Common myeloid progenitor, CD34-positive (primary cell): ENCODE measurements at regions not wholly inside any gene's neighbourhood (a gene's known extent, or its start where the extent isn't known, plus 50 kb on each side); places are given as distances from the start of the nearest gene placed in this dataset.
"Not testable (repeated sequence)": the region's sequence is repeated elsewhere in the genome, so short reads cannot be mapped to it uniquely, and the experiment has no call there.

ENCODE experiments used
- CTCF ChIA-PET: fragments of 350-600 bp; sonication (Branson Sonifier 250); formaldehyde crosslinking; loops from one replicate; lab custom pipeline; 2021; ENCODE audit warnings: antibody characterized with exemption; lab: Charles Lee
- POLR2A ChIA-PET: fragments of 350-600 bp; sonication (Branson Sonifier 250); formaldehyde crosslinking; loops from one replicate; lab custom pipeline; 2021; ENCODE audit warnings: antibody characterized with exemption; lab: Charles Lee
- DNase-seq, 3 donors: peaks; one replicate each; pipeline versions ENCODE4 v3.0.0 to v3.0.0-alpha.2; 2013
- H3K27ac ChIP-seq, 2 experiments: 1 replicate in 1 of 2; 2 replicates in 1 of 2; pipeline ENCODE4 v1.7.0; 2013; ENCODE audit warnings: inconsistent platforms in 2 of 2, low read length in 2 of 2, mild to moderate bottlenecking in 2 of 2, low read depth in 1 of 2, moderate library complexity in 1 of 2; ENCODE audit not compliant: severe bottlenecking in 2 of 2, insufficient read depth in 1 of 2, poor library complexity in 1 of 2
- H3K27me3 ChIP-seq, 5 experiments: replicated peaks in 2 of 5; 1 replicate in 3 of 5; 2 replicates in 2 of 5; pipeline versions ENCODE4 v1.6.1 to v1.7.0; 2013; ENCODE audit warnings: low read length in 4 of 5, mild to moderate bottlenecking in 2 of 5, moderate library complexity in 2 of 5, inconsistent platforms in 1 of 5; ENCODE audit not compliant: insufficient read depth in 5 of 5, control insufficient read depth in 4 of 5
- H3K36me3 ChIP-seq, 4 experiments: 1 replicate in 2 of 4; 2 replicates in 2 of 4; pipeline versions ENCODE4 v1.6.1 to v1.7.0; 2013; ENCODE audit warnings: low read length in 3 of 4, control low read depth in 1 of 4, mild to moderate bottlenecking in 1 of 4; ENCODE audit not compliant: control insufficient read depth in 4 of 4, insufficient read depth in 4 of 4
- H3K4me1 ChIP-seq, 4 experiments: 1 replicate in 3 of 4; 2 replicates in 1 of 4; pipeline versions ENCODE4 v1.6.1 to v1.7.1; 2013; ENCODE audit warnings: low read length in 3 of 4, mild to moderate bottlenecking in 3 of 4, control low read depth in 1 of 4, inconsistent platforms in 1 of 4, moderate library complexity in 1 of 4; ENCODE audit not compliant: control insufficient read depth in 4 of 4, insufficient read depth in 4 of 4; ENCODE audit errors: control extremely low read depth in 1 of 4
- H3K4me3 ChIP-seq, 7 experiments: 1 replicate in 4 of 7; 2 replicates in 3 of 7; pipeline versions ENCODE4 v1.5.1 to v1.7.0; 2013; ENCODE audit warnings: mild to moderate bottlenecking in 7 of 7, low read length in 6 of 7, moderate library complexity in 6 of 7, inconsistent platforms in 2 of 7, low read depth in 2 of 7, control low read depth in 1 of 7; ENCODE audit not compliant: insufficient read depth in 4 of 7, control insufficient read depth in 1 of 7; ENCODE audit errors: extremely low read depth in 1 of 7
- H3K9me3 ChIP-seq, 5 experiments: 1 replicate in 4 of 5; 2 replicates in 1 of 5; pipeline versions ENCODE4 v1.6.1 to v1.7.1; 2013; ENCODE audit warnings: low read length in 4 of 5, mild to moderate bottlenecking in 2 of 5, inconsistent platforms in 1 of 5, low read depth in 1 of 5, moderate library complexity in 1 of 5; ENCODE audit not compliant: control insufficient read depth in 4 of 5, insufficient read depth in 2 of 5; ENCODE audit errors: control extremely low read depth in 1 of 5
- WGBS: methylation state at CpG from one replicate; pipeline ENCODE4 v1.1.5; 2013; ENCODE audit not compliant: insufficient coverage; 5-methylcytosine and 5-hydroxymethylcytosine counted together

DNA sequence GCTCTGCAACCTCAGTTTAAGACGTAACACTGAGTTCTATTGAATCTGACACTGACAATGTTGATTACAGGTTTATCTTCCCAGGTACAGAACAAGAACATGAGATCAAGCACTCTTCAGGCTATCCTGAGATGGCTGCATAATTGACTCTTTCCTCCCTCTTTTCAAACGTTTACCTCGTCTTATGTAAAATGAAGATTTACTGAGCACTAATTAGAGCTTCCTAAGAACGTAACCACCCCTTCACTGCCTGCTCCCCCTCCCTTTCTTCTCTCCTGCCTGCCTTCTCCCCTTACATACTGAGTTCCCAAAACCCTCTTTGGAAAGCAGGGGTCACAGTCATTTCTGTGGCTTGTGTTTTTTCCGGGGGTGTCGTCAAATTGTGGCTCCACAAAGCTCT is 86.2 kb upstream of the ADCY2 start:
- DNase-seq, H3K9me3 ChIP-seq, H3K36me3 ChIP-seq, POLR2A ChIA-PET, H3K27me3 ChIP-seq, CTCF ChIA-PET, H3K4me1 ChIP-seq, H3K27ac ChIP-seq, H3K4me3 ChIP-seq: not testable (repeated sequence)
- 43% methylated on average over 3 of the region's 6 CpGs for WGBS

DNA sequence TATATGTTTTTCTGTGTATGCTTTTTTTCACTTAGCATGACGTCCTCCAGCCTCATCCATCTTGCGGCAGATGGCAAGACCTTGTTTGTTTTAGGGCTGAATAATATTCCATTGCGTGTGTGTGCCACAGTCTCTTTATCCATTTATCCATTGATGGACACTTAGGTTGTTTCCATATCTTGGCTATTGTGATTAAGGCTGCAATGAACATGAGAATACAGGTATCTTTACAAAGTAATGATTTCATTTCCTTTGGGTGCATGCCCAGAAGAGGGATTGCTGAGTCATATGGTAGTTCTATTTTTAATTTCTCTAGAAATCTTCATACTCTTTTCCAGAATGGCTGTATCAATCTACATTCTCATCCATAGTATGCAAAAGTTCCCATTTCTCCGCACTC is 85.3 kb upstream of the ADCY2 start:
- H3K27ac ChIP-seq, H3K4me1 ChIP-seq, DNase-seq, H3K27me3 ChIP-seq, H3K36me3 ChIP-seq, H3K4me3 ChIP-seq, POLR2A ChIA-PET, H3K9me3 ChIP-seq, CTCF ChIA-PET: not testable (repeated sequence)
- 100% methylated on average over 1 of the region's 4 CpGs for WGBS

- 73% methylated on average over 2 of the region's 2 CpGs for WGBS
- POLR2A ChIA-PET, result no interaction called here
- H3K9me3 ChIP-seq, result no peaks in the 10 kb centered on the region
- H3K27ac ChIP-seq, result no peak overlapping the region
- CTCF ChIA-PET, result no interaction called here
- DNase-seq, result no peak
- H3K4me1 ChIP-seq, result no peaks in the 10 kb centered on the region
- peaks cover 0 to 4% (median 0%) of the 10 kb centered on the region in 5 experiments for H3K27me3 ChIP-seq
- no peaks in the 10 kb centered on the region for H3K36me3 ChIP-seq
- no peak overlapping the region for H3K4me3 ChIP-seq
Observed at GRCh38 chr5:7315118-7315517, 80.8 kb upstream of the ADCY2 start.

GRCh38 chr5:7317751-7318150 is 78.2 kb upstream of the ADCY2 start:
- H3K36me3 ChIP-seq, result no peaks in the 10 kb centered on the region
- 86% methylated on average over 2 of the region's 2 CpGs for WGBS
- ChIA-PET POLR2A (no interaction called here), CTCF (interaction anchor here (0.8 kb wide), 1 partner anchor 10 kb away, joined by 3 read pairs; no protein-coding TSS in a partner anchor)
- no peak overlapping the region for H3K4me3 ChIP-seq
- DNase-seq, result no peak
- no peak overlapping the region for H3K27ac ChIP-seq
- H3K4me1 ChIP-seq, result no peaks in the 10 kb centered on the region
- peaks cover 0 to 4% (median 0%) of the 10 kb centered on the region in 5 experiments for H3K27me3 ChIP-seq
- no peaks in the 10 kb centered on the region for H3K9me3 ChIP-seq

GRCh38 chr5:7320701-7321301 is 75.1 kb upstream of the ADCY2 start:
- peaks cover 0 to 4% (median 0%) of the 10 kb centered on the region in 5 experiments for H3K27me3 ChIP-seq
- CTCF ChIA-PET, result no interaction called here
- H3K4me1 ChIP-seq, result no peaks in the 10 kb centered on the region
- H3K27ac ChIP-seq, result no peak overlapping the region
- no peaks in the 10 kb centered on the region for H3K36me3 ChIP-seq
- H3K4me3 ChIP-seq, result no peak overlapping the region
- 79% methylated on average over 2 of the region's 2 CpGs for WGBS
- no peak for DNase-seq
- POLR2A ChIA-PET, result no interaction called here
- no peaks in the 10 kb centered on the region for H3K9me3 ChIP-seq

DNA sequence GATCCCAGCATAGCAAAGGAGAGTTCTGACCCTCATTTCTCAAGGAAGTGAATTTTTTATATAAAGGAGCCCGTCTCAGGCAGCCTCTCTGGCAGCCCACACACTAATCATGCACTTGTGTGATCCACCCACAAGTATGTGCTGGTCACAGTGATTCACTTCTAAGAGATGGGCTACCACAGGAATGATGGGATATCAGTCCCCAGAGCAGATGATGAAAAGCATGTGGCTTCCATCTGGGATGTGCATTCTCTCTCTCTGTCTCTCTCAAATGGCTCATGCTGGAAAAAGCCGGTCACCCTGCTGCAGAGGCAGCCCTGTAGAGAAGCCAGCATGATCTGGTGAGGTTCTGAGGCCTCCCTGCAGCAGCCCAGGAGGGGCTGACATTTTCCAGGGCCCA is 74.2 kb upstream of the ADCY2 start:
- peaks cover 0 to 2% (median 0%) of the 10 kb centered on the region in 5 experiments for H3K27me3 ChIP-seq
- H3K36me3 ChIP-seq, result no peaks in the 10 kb centered on the region
- H3K4me3 ChIP-seq, result no peak overlapping the region
- DNase-seq, result no peak
- no peaks in the 10 kb centered on the region for H3K4me1 ChIP-seq
- POLR2A ChIA-PET, result no interaction called here
- 100% methylated on average over 1 of the region's 2 CpGs for WGBS
- H3K27ac ChIP-seq, result no peak overlapping the region
- CTCF ChIA-PET, result no interaction called here
- no peaks in the 10 kb centered on the region for H3K9me3 ChIP-seq

DNA sequence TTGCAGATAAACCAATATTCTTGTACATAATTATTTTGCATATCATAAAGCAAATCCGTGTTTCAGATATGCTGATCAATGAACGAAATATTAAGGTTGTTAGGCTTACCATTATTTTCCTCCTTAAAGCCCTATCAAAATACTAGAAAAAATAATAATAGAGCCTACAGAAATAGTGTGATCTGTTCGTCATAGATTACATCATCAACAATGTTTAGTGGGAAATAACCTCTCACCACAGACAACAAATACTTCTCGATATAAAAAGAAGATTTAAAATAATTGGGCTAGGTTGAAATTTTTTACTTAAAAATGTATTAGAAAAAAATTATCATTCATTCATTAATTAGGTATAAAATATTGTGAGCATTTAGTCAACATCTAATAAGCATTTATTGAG is 71.0 kb upstream of the ADCY2 start:
- H3K27ac ChIP-seq, result no peak overlapping the region
- ChIA-PET POLR2A (no interaction called here), CTCF (no interaction called here)
- H3K4me1 ChIP-seq, result no peaks in the 10 kb centered on the region
- DNase-seq, result no peak
- H3K36me3 ChIP-seq, result no peaks in the 10 kb centered on the region
- no CpG with 5 or more reads among the region's 4 CpGs for WGBS
- H3K4me3 ChIP-seq, result no peak overlapping the region
- no peaks in the 10 kb centered on the region for H3K9me3 ChIP-seq
- no peaks in the 10 kb centered on the region for H3K27me3 ChIP-seq
